OCI-LY1 (cell line): ENCODE measurements at regions not wholly inside any gene's neighbourhood (a gene's known extent, or its start where the extent isn't known, plus 50 kb on each side); places are given as distances from the start of the nearest gene placed in this dataset.

Experiments
- H2AFZ ChIP-seq: fragments of 200-600 bp; sonication (generic), shearing (Covaris generic); 2 replicates; pipeline ENCODE4 v1.6.0; 2014; ENCODE audit warnings: antibody characterized with exemption, mild to moderate bottlenecking, low read length
- H3F3A ChIP-seq: fragments of 200-600 bp; sonication (generic), shearing (Covaris generic); 2 replicates; pipeline ENCODE4 v1.6.0; 2014; ENCODE audit warnings: mild to moderate bottlenecking, antibody characterized with exemption, low read length, moderate library complexity; ENCODE audit not compliant: insufficient read depth
- H3K27ac ChIP-seq: fragments of 200-600 bp; sonication (generic); 2 replicates; pipeline ENCODE4 v1.5.1; 2014; ENCODE audit warnings: low read length, mixed run types, mild to moderate bottlenecking, low read depth; ENCODE audit not compliant: poor library complexity, severe bottlenecking
- H3K27me3 ChIP-seq: fragments of 200-600 bp; sonication (generic); 2 replicates; pipeline ENCODE4 v1.6.0; 2014; ENCODE audit warnings: antibody characterized with exemption, mild to moderate bottlenecking, low read length, moderate library complexity; ENCODE audit not compliant: insufficient read depth
- H3K36me3 ChIP-seq: fragments of 200-600 bp; sonication (generic); 2 replicates; pipeline ENCODE4 v1.6.1; 2014; ENCODE audit warnings: mild to moderate bottlenecking, antibody characterized with exemption, low read length, moderate library complexity, mixed read lengths; ENCODE audit not compliant: insufficient read depth
- H3K4me1 ChIP-seq: fragments of 200-600 bp; sonication (generic); 2 replicates; pipeline ENCODE4 v1.5.1; 2014; ENCODE audit warnings: mild to moderate bottlenecking, low read length, moderate library complexity; ENCODE audit not compliant: insufficient read depth, severe bottlenecking
- H3K4me2 ChIP-seq: fragments of 200-600 bp; sonication (generic), shearing (Covaris generic); 2 replicates; pipeline ENCODE4 v1.6.1; 2014; ENCODE audit warnings: low read length
- H3K4me3 ChIP-seq: fragments of 200-600 bp; sonication (generic); 2 replicates; pipeline ENCODE4 v1.5.1; 2014; ENCODE audit warnings: low read length, low read depth, mild to moderate bottlenecking, mixed read lengths; ENCODE audit not compliant: poor library complexity, severe bottlenecking
- H3K79me2 ChIP-seq: fragments of 200-600 bp; shearing (Covaris generic); 2 replicates; pipeline ENCODE4 v1.6.1; 2016; ENCODE audit warnings: mixed run types, low read length, mixed read lengths; ENCODE audit not compliant: insufficient read depth
- H3K9ac ChIP-seq: fragments of 200-600 bp; sonication (generic), shearing (Covaris generic); 2 replicates; pipeline ENCODE4 v1.6.1; 2014; ENCODE audit warnings: mild to moderate bottlenecking, low read length, mixed read lengths
- H3K9me2 ChIP-seq: fragments of 200-600 bp; sonication (generic), shearing (Covaris generic); 2 replicates; pipeline ENCODE4 v1.6.1; 2014; ENCODE audit warnings: low read depth, mild to moderate bottlenecking, low read length, mixed read lengths
- H3K9me3 ChIP-seq: fragments of 200-600 bp; shearing (Covaris generic); 2 replicates; pipeline ENCODE4 v1.6.1; 2014; ENCODE audit warnings: low read length, mixed read lengths
- H4K20me1 ChIP-seq: fragments of 200-600 bp; sonication (generic), shearing (Covaris generic); 2 replicates; pipeline ENCODE4 v1.6.0; 2016; ENCODE audit warnings: mild to moderate bottlenecking, low read length; ENCODE audit not compliant: insufficient read depth
- CTCF ChIP-seq: fragments of 200-600 bp; sonication (generic), shearing (Covaris generic); IDR thresholded peaks from 2 replicates; pipeline ENCODE4 v1.5.1; 2017; ENCODE audit warnings: mild to moderate bottlenecking, antibody characterized with exemption, low read length, moderate library complexity, mixed read lengths
- EZH2 ChIP-seq: fragments of 200-600 bp; sonication (generic), shearing (Covaris generic); IDR thresholded peaks from 2 replicates; pipeline ENCODE4 v1.8.0; 2017; ENCODE audit warnings: borderline replicate concordance, mixed run types, mild to moderate bottlenecking, antibody characterized with exemption, low read length, moderate library complexity, mixed read lengths

DNA sequence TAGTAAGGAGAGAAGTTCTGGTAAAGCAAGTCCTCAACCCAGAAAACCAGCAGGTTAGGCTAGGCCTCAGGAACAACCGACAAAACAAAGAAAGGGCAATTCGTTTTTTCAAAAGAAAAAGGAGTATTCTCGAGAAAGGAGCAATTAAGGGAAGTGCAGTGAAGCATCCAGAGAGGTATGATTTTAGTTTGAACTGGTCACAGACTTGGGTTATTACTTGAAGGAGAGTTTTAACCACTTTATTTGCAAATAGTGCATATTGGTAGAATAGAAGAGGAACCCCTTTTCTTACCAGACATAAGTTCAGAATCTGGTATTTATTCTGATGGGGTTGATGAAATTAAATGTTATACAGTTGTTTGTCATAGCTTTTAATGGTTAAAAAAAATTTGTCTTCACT is 110.0 kb upstream of the GCFC2 start:
- Histone ChIP-seq H3K4me2 (no peak overlapping the region), H3K79me2 (no peaks in the 10 kb centered on the region), H3K4me3 (no peak overlapping the region), H3K27ac (no peak overlapping the region), H3F3A (no peaks in the 10 kb centered on the region), H3K9ac (no peak overlapping the region), H3K4me1 (no peaks in the 10 kb centered on the region), H3K9me2 (no peaks in the 10 kb centered on the region), H3K27me3 (no peaks in the 10 kb centered on the region), H3K36me3 (no peaks in the 10 kb centered on the region), H2AFZ (no peak overlapping the region), H3K9me3 (no peaks in the 10 kb centered on the region), H4K20me1 (no peaks in the 10 kb centered on the region)
- TF ChIP-seq EZH2, result no peak
- no peak for TF ChIP-seq CTCF

DNA sequence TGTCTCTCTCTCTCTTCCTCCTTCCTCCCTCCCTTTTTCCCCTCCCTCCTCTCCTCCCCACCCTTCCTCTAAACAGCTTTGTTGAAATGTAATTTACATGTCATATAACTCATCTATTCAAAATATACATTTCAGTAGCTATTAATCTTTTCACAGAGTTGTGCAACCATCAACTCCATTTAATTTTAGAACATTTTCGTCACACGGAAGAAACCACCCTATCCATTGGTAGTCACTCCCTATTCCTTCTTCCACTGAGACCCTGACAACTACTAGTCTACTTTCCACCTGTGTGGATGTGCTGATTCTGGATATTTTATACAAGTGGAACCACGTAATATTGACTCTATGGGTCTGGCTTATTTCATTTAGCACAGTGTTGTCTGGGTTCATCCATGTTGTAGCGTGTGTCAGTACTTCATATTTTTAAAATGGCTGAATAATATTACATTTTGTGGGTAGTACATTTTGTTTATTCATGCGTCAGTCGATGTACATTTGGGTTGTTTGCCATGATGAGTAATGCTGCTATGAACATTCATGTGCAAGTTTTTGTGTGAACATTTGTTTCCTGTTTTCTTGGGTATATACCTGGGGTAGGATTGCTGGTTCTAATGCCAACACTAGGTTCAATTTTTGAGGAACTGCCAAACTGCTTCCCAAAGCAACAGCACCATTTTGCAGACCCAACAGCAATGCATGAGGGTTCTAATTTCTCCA is 100.1 kb upstream of the GCFC2 start:
- Histone ChIP-seq H3K79me2 (no peaks in the 10 kb centered on the region), H3K27ac (no peak overlapping the region), H3F3A (no peaks in the 10 kb centered on the region), H3K9me3 (no peaks in the 10 kb centered on the region), H3K9ac (no peak overlapping the region), H2AFZ (no peak overlapping the region), H3K4me2 (no peak overlapping the region), H3K4me3 (no peak overlapping the region), H4K20me1 (no peaks in the 10 kb centered on the region), H3K4me1 (no peaks in the 10 kb centered on the region), H3K27me3 (no peaks in the 10 kb centered on the region), H3K36me3 (no peaks in the 10 kb centered on the region), H3K9me2 (no peaks in the 10 kb centered on the region)
- no peak for TF ChIP-seq CTCF
- no peak for TF ChIP-seq EZH2

GRCh38 chr2:75808793-75809535 is 98.2 kb upstream of the GCFC2 start:
- no peaks in the 10 kb centered on the region for H3K9me3 ChIP-seq
- H3F3A ChIP-seq, result no peaks in the 10 kb centered on the region
- H3K27ac ChIP-seq, result no peak overlapping the region
- H3K27me3 ChIP-seq, result no peaks in the 10 kb centered on the region
- H2AFZ ChIP-seq, result no peak overlapping the region
- no peaks in the 10 kb centered on the region for H4K20me1 ChIP-seq
- H3K4me1 ChIP-seq, result no peaks in the 10 kb centered on the region
- TF ChIP-seq EZH2 (no peak), CTCF (no peak)
- no peaks in the 10 kb centered on the region for H3K79me2 ChIP-seq
- no peak overlapping the region for H3K4me2 ChIP-seq
- H3K9me2 ChIP-seq, result no peaks in the 10 kb centered on the region
- H3K36me3 ChIP-seq, result no peaks in the 10 kb centered on the region
- no peak overlapping the region for H3K4me3 ChIP-seq
- no peak overlapping the region for H3K9ac ChIP-seq
